ENCODE measurements at regions not wholly inside any gene's neighbourhood (a gene's known extent, or its start where the extent isn't known, plus 50 kb on each side); places are given as distances from the start of the nearest gene placed in this dataset.

DNA sequence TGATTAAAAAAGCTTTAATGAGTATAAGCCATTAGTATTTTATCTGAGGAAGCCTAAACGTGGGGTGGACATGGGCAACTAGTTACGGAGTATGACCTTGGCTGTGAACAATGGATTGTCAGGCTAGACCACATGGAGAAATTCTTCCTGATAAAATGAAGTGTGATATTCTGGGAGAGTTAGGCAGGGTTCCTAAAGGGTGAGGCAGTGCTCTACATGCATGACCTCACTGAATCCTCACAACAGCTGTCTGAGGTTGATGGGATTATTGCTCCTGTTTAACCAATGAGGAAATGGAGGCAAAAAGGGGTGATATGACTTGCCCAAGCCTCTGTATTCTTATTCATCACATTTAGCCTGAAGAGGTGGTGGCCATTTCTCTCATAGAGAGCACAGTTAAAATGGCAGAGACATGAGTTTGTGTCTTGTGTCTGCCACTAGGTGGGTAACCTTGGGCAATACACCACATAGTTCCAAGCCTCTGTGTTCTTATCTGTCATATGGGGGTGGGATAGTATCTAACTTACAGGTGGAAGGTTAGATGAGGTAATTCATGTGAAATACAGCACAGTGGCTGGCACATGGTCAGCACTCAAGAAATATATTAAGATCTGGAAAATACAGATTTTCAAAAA lies 96.1 kb upstream of the NR3C1 start:
- DNase-seq (ENCODE audit: low read depth in 1 of 2, low spot score in 1 of 2), result no peak
- Histone ChIP-seq H3K4me3 (replicated peaks; ENCODE audit: insufficient read depth, low read length) (no peak overlapping the region), H3K27me3 (ENCODE audit: insufficient read depth, poor library complexity, severe bottlenecking) (no peaks in the 10 kb centered on the region), H3K27ac (replicated peaks) (no peak overlapping the region)
- TF ChIP-seq GABPA (IDR thresholded peaks at IDR 0.05; ENCODE audit: low read depth) (no peak), POLR2AphosphoS5 (IDR thresholded peaks at IDR 0.05; ENCODE audit: low read depth) (no peak), SPI1 (IDR thresholded peaks at IDR 0.05; ENCODE audit: borderline replicate concordance, low read depth) (no peak), CTCF (IDR thresholded peaks at IDR 0.05; ENCODE audit: insufficient read depth, low read length) (no peak), REST (IDR thresholded peaks at IDR 0.05; ENCODE audit: insufficient replicate concordance, low read depth) (no peak)

GRCh38 chr5:143498821-143499220 lies 95.3 kb upstream of the NR3C1 start:
- no peak for TF ChIP-seq GABPA (IDR thresholded peaks at IDR 0.05; ENCODE audit: low read depth)
- no peak for TF ChIP-seq REST (IDR thresholded peaks at IDR 0.05; ENCODE audit: insufficient replicate concordance, low read depth)
- no peak for TF ChIP-seq SPI1 (IDR thresholded peaks at IDR 0.05; ENCODE audit: borderline replicate concordance, low read depth)
- no peak for TF ChIP-seq CTCF (IDR thresholded peaks at IDR 0.05; ENCODE audit: insufficient read depth, low read length)
- TF ChIP-seq POLR2AphosphoS5 (IDR thresholded peaks at IDR 0.05; ENCODE audit: low read depth), result no peak
- no peak for DNase-seq (ENCODE audit: low read depth in 1 of 2, low spot score in 1 of 2)
- Histone ChIP-seq H3K27ac (replicated peaks) (no peak overlapping the region), H3K27me3 (ENCODE audit: insufficient read depth, poor library complexity, severe bottlenecking) (no peaks in the 10 kb centered on the region), H3K4me3 (replicated peaks; ENCODE audit: insufficient read depth, low read length) (no peak overlapping the region)

GRCh38 chr5:143497749-143498148 lies 94.3 kb upstream of the NR3C1 start:
- Histone ChIP-seq H3K27me3 (ENCODE audit: insufficient read depth, poor library complexity, severe bottlenecking) (no peaks in the 10 kb centered on the region), H3K27ac (replicated peaks) (no peak overlapping the region), H3K4me3 (replicated peaks; ENCODE audit: insufficient read depth, low read length) (no peak overlapping the region)
- TF ChIP-seq REST (IDR thresholded peaks at IDR 0.05; ENCODE audit: insufficient replicate concordance, low read depth) (no peak), CTCF (IDR thresholded peaks at IDR 0.05; ENCODE audit: insufficient read depth, low read length) (no peak), POLR2AphosphoS5 (IDR thresholded peaks at IDR 0.05; ENCODE audit: low read depth) (no peak), SPI1 (IDR thresholded peaks at IDR 0.05; ENCODE audit: borderline replicate concordance, low read depth) (no peak)
- no peak for DNase-seq (ENCODE audit: low read depth in 1 of 2, low spot score in 1 of 2)

All from HL-60 (cell line).